GM21717 (cell line): ENCODE measurements at regions not wholly inside any gene's neighbourhood (a gene's known extent, or its start where the extent isn't known, plus 50 kb on each side); places are given as distances from the start of the nearest gene placed in this dataset.

Source experiments
- ATAC-seq: cut with Tn5 transposase; IDR thresholded peaks from one replicate; pipeline ENCODE4 v1.9.1; 2021; ENCODE audit warnings: mild to moderate bottlenecking, moderate library complexity; ENCODE audit not compliant: unreplicated experiment

GRCh38 chr1:165075725-165076370 is 280.7 kb downstream of the LMX1A start:
- ATAC-seq: no peak

DNA sequence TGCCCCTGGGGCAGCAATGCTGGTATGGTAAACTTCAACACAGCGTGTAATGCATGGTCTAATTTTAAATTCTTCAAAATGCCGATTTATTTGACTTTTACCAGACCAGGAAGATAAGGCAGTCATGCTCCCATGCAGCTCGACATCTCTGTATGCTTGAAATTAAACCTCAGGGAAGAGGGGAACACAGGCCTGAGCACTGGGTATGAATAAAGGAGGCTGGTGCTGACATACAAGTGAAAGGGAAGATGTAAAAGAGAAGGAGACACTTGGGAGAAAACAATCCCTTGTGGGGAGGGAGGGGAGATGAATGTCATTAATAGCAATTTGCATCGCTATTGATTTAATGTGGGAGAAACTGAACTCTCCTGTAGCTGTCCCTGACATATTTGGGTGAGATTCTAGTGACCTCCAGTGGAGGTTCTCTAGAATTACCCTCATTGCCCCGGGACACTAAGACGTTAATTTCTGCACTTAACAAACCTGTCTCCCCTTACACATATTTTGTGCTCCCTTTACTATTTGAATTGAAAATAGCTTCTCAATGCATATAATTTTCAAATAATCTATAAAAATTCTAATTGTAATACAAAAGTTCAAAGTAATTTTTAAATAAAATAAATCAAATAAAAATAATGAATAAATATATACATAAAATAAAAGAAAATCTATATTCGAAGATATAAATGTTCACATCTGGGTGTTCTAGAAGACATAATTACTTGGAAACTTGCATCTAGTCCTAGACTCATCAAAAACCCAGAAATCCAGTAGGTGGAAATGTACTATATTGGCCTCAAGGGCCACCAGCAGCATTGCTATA is 283.1 kb downstream of the LMX1A start:
- no peak for ATAC-seq

GRCh38 chr1:165070675-165071074 is 285.8 kb downstream of the LMX1A start:
- no peak for ATAC-seq

DNA sequence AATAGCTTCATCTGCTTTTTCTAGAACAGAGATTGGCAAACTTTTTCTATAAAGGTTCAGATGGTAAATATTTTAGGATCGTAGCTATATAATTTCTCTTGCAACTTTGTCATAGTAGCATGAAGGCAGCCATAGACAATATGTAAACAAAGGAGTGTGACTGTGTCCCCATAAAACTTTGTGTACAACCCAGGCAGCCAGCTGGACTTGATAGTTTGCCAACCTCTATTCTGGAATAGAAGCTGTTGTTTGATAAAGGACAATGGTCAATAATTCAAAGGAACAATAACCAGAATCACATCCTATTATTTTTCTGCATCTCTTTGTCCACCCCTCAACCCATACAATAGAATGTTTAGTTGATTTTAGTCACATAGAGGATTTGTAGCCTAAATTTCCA is 286.7 kb downstream of the LMX1A start:
- no peak for ATAC-seq

GRCh38 chr1:165068741-165069140 is 287.8 kb downstream of the LMX1A start:
- no peak for ATAC-seq

DNA sequence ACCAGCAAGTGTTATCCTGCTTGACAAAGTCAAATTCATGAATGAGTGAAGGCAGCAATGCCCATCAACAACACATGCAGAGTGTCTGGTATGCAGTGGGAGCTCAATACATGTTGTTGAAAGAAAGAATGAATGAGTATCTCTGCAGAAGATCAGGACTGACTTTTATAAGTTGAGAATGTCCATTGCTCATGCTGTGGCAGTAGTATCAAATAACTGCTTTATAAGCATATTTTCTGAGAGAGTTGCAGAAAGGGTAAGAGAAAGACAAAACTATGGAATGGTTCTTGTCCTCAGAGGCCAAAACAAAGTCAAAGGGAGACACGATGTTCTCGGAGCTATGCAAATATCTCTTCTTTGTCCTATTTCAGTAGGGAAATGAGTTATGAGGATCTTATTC is 288.7 kb downstream of the LMX1A start:
- ATAC-seq: no peak

DNA sequence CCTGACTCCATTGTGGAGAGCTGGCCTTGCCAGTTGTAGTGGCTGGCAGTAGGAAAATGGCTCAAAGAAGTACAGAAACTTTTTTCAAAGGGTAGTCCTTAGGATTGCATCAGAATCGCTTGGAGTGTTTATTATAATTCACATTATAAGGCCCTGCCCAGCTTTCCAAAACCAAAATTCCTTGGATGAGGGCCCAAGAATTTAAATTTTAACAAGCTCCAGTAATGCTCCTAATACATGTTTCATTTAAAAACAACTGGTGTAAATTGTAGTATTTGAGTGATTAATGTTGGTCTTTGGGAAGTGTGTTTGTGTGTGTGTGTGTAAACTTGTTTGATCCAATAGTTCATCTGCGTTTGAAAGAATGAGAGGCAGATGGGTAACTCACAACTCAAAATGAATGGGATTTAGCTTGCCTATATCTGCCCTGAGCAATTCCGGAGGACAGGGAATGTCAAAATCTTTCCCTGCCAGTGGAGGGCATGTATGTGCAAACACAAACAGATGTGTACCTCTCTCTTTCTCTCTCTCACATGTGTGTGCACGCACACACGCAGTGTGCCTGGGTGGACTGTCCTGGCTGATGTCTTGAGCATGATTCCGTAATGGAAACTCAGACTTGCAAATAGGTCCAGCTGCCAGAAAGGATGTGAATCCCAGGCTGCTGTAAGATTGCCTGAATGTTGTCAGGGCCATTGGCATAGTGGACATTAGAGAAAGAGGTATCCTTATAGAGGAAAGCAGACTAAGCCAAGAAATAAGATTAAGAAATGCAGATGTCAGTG is 293.1 kb downstream of the LMX1A start:
- ATAC-seq: no peak

GRCh38 chr1:165062346-165062745 is 294.2 kb downstream of the LMX1A start:
- ATAC-seq: no peak

- no peak for ATAC-seq
Measured at GRCh38 chr1:165060285-165060793, 296.2 kb downstream of the LMX1A start.

- no peak for ATAC-seq
Measured at GRCh38 chr1:165057956-165058355, 298.6 kb downstream of the LMX1A start.

DNA sequence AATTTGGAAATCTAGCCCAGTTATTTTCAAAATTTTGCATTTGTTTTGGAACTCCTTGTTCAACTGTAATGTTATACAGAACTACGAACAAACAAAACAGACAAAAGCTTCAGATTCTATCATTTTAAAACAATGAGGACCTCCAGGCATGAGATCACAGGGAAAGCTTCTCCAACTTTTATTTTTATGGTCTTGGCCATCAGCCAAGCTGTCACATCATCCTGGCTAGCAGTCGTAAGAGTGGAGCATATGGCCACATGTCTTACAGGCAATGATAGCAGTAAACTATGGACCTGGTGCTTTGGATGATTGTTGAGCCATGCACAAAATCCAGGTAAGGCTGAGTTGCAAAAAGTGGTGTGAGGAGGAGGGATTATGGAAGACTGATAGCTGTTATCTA is 299.6 kb downstream of the LMX1A start:
- ATAC-seq: no peak

DNA sequence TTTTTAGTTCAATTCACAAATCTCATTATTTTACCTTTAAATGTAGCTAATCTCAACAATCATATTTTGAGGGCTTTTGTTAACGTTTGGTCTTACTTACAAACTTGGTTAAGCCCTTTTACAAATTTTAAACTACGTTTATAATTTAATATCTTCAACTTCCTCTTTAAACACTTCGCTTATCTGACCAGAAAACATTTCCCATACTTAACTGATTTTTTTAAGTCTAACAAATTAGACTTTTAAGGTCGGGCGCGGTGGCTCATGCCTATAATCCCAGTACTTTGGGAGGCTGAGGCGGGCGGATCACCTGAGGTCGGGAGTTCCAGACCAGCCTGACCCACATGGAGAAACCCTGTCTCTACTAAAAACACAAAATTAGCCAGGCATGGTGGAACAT is 300.9 kb downstream of the LMX1A start:
- ATAC-seq: no peak

DNA sequence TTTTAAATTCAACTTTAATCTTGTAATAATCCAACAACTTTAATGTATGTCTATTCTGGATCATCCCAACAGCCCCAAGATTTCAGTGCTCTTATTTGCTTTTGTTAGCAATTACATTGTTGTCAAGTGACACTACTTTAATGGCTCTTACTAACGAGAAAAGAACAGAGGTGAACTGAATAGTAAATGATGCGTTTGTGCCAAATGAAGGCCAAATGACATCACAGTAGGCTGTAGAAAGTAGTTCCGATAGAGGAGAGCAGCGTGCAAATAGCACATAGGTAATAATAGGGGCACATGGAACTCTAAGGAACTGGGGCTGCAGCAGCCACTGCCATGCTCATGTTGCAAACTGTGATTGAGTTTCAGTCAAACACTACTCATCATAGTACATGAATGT is 301.9 kb downstream of the LMX1A start:
- no peak for ATAC-seq

- no peak for ATAC-seq
Measured at GRCh38 chr1:165053351-165053750, 303.2 kb downstream of the LMX1A start.

GRCh38 chr1:165052936-165053335 is 303.6 kb downstream of the LMX1A start:
- ATAC-seq: no peak

DNA sequence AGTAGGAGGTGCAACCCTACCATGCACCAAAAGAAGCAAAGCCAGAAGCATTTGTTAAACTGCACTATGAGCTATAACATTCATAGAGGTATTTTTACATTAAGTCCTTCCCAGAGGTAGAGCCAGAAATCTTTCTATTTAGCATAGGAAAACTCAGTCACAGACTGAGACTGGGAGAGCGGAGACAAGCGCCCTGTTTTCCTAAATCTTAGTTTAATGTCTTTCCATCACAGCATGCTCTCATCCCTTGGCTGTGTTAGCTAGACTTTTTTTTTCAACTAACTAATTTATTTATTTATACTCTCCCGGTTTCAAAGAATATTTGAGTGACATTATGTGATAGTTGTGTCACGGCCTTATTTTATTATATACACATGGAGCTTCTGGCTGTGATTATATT is 304.1 kb downstream of the LMX1A start:
- ATAC-seq: no peak

GRCh38 chr1:165050246-165050645 is 306.3 kb downstream of the LMX1A start:
- no peak for ATAC-seq

GRCh38 chr1:165047994-165048393 is 308.5 kb downstream of the LMX1A start:
- no peak for ATAC-seq

DNA sequence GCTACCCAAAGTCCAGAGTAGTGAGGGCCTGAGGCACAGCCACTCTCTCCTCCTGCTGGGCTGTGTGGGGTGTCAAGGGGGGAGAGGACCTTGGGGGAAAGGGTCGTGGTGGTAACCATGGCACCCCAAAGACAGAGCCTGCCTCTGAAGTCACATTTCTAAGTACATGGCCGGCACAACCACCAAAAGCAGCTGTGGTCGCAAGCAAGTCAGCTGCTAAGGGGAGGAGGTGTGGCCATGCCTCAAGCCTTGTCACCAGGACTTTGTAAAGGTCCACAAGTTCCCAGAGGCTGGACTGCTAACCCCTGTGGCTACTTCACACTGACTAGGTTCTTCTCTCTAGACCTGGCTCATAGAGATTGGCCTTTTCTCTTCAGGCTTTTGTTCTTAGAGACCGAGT is 310.6 kb downstream of the LMX1A start:
- ATAC-seq: no peak

DNA sequence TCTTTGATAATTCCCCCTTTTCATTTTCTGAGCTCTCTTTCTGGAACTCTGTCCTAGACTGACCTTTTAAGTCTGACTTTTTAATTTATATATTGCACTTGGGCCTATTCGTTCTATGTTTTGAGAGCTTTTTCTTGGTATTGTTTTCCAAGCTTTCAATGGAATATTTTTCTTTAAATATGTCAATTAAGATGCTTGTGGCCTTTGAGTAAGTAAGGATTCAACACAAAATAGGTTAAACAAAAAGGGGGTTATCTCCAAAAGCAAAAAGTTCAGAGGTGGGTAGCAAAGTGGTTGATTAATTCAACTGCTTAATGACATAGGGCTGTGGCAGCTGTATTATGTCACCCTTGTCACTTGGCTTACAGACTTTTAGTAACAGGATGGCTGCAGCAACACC is 315.9 kb downstream of the LMX1A start:
- ATAC-seq: no peak

DNA sequence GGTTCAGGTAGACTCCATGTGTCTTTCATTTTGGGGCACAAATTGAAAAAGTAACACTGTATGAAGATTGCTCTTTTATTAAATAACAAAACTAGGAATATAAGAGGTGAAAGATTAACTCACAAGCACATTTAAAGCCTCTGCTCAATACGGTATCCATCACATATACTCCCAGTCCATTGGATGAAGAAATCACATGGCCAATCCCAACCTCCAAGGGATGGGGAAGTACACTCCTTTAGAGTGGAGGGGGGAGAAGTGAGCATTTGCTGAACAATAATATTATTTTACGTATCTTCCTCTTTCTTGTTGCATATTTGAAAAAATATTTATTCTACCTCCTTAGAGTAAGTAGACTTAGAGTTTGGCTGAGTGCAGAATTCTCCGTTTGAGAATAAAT is 316.5 kb downstream of the LMX1A start:
- ATAC-seq: no peak

GRCh38 chr1:165036403-165036802 is 320.1 kb downstream of the LMX1A start:
- no peak for ATAC-seq
